CD14-positive monocyte (primary cell): ENCODE measurements at regions not wholly inside any gene's neighbourhood (a gene's known extent, or its start where the extent isn't known, plus 50 kb on each side); places are given as distances from the start of the nearest gene placed in this dataset.

Source experiments
- DNase-seq, 3 donors: peaks; one replicate each; pipeline ENCODE4 v3.0.0-alpha.2; 2011 to 2022
- H2AFZ ChIP-seq: 2 replicates; pipeline ENCODE4 v1.6.0; 2012; ENCODE audit warnings: mild to moderate bottlenecking, low read depth, low read length, inconsistent platforms; ENCODE audit not compliant: insufficient read depth, poor library complexity, severe bottlenecking
- H3K27ac ChIP-seq, 2 donors: 1 replicate in 1 of 2; 2 replicates in 1 of 2; pipeline ENCODE4 v1.5.1; 2012 to 2013; ENCODE audit warnings: low read length in 2 of 2, control low read depth in 1 of 2, inconsistent platforms in 1 of 2, low read depth in 1 of 2, mild to moderate bottlenecking in 1 of 2
- H3K27me3 ChIP-seq, 2 donors: one replicate each; pipeline versions ENCODE4 v1.6.0 to v1.6.1; 2011 to 2013; ENCODE audit warnings: low read length in 2 of 2; ENCODE audit not compliant: control insufficient read depth in 2 of 2, insufficient read depth in 2 of 2
- H3K36me3 ChIP-seq, 2 donors: replicated peaks in 1 of 2; 1 replicate in 1 of 2; 2 replicates in 1 of 2; pipeline versions ENCODE4 v1.5.1 to v1.6.1; 2012 to 2013; ENCODE audit warnings: low read length in 2 of 2, control low read depth in 1 of 2, inconsistent platforms in 1 of 2, mild to moderate bottlenecking in 1 of 2; ENCODE audit not compliant: insufficient read depth in 2 of 2, control insufficient read depth in 1 of 2
- H3K4me1 ChIP-seq, 2 donors: 1 replicate in 1 of 2; 2 replicates in 1 of 2; pipeline versions ENCODE4 v1.5.1 to v1.6.1; 2012 to 2013; ENCODE audit warnings: low read length in 2 of 2, control low read depth in 1 of 2, inconsistent platforms in 1 of 2, mild to moderate bottlenecking in 1 of 2, moderate library complexity in 1 of 2; ENCODE audit not compliant: insufficient read depth in 2 of 2, control insufficient read depth in 1 of 2
- H3K4me2 ChIP-seq: replicated peaks from 2 replicates; pipeline ENCODE3; 2012; ENCODE audit warnings: low read length, moderate library complexity, mild to moderate bottlenecking; ENCODE audit not compliant: poor library complexity, severe bottlenecking; ENCODE audit errors: extremely low read depth
- H3K4me3 ChIP-seq, 3 experiments: fragments of 200-600 bp in 1 of 3; sonication (generic) in 1 of 3; replicated peaks in 1 of 3; 1 replicate in 2 of 3; 2 replicates in 1 of 3; pipeline ENCODE4 v1.5.1; 2011 to 2013; ENCODE audit warnings: low read length in 3 of 3, mild to moderate bottlenecking in 3 of 3, control low read depth in 2 of 3, low read depth in 2 of 3, inconsistent platforms in 1 of 3, moderate library complexity in 1 of 3
- H3K79me2 ChIP-seq: 2 replicates; pipeline ENCODE4 v1.6.0; 2012; ENCODE audit warnings: mild to moderate bottlenecking, control low read depth, inconsistent platforms, low read length, moderate library complexity; ENCODE audit not compliant: insufficient read depth
- H3K9ac ChIP-seq: 2 replicates; pipeline ENCODE4 v1.6.0; 2017; ENCODE audit warnings: low read length, mild to moderate bottlenecking; ENCODE audit not compliant: insufficient read depth, poor library complexity, severe bottlenecking
- H3K9me3 ChIP-seq, 2 donors: replicated peaks in 1 of 2; 1 replicate in 1 of 2; 2 replicates in 1 of 2; pipeline versions ENCODE4 v1.5.1 to v1.6.1; 2012 to 2013; ENCODE audit warnings: low read length in 2 of 2, control low read depth in 1 of 2; ENCODE audit not compliant: control insufficient read depth in 1 of 2, insufficient read depth in 1 of 2
- H4K20me1 ChIP-seq: 2 replicates; pipeline ENCODE4 v1.6.0; 2012; ENCODE audit warnings: mild to moderate bottlenecking, low read length, control low read depth, moderate library complexity; ENCODE audit not compliant: insufficient read depth
- H3K27ac Mint-ChIP-seq, 7 donors: one replicate each; pipeline ENCODE4 v1.8.0; 2020; ENCODE audit warnings: mild to moderate bottlenecking in 7 of 7, mixed read lengths in 7 of 7, moderate library complexity in 6 of 7, inconsistent platforms in 2 of 7
- H3K27me3 Mint-ChIP-seq, 3 donors: one replicate each; pipeline ENCODE4 v1.8.0; 2021 to 2022; ENCODE audit warnings: low read depth in 3 of 3, mild to moderate bottlenecking in 3 of 3, mixed read lengths in 3 of 3, moderate library complexity in 3 of 3, inconsistent platforms in 1 of 3
- H3K36me3 Mint-ChIP-seq, 2 donors: one replicate each; pipeline ENCODE4 v1.8.0; 2020; ENCODE audit warnings: mixed read lengths in 2 of 2, inconsistent platforms in 1 of 2, mild to moderate bottlenecking in 1 of 2
- H3K4me1 Mint-ChIP-seq: one replicate; pipeline ENCODE4 v1.8.0; 2020; ENCODE audit warnings: mild to moderate bottlenecking, mixed read lengths
- H3K4me3 Mint-ChIP-seq, 2 donors: one replicate each; pipeline ENCODE4 v1.8.0; 2020; ENCODE audit warnings: mild to moderate bottlenecking in 2 of 2, mixed read lengths in 2 of 2, moderate library complexity in 1 of 2
- H3K9me3 Mint-ChIP-seq, 7 donors: one replicate each; pipeline ENCODE4 v1.8.0; 2020 to 2022; ENCODE audit warnings: mixed read lengths in 7 of 7, mild to moderate bottlenecking in 6 of 7, moderate library complexity in 6 of 7, inconsistent platforms in 2 of 7
- WGBS: methylation state at CpG from one replicate; pipeline ENCODE4 v1.1.5; 2013; ENCODE audit warnings: missing lambda C conversion rate; ENCODE audit not compliant: insufficient coverage; 5-methylcytosine and 5-hydroxymethylcytosine counted together
- intact Hi-C, 2 donors: fragments of 100-400 bp; cut with micrococcal nuclease; formaldehyde crosslinking; loops; one replicate each; pipeline versions ENCODE4 v1.15.0 to v1.15.1; 2023
- TF ChIP-seq, protein P1 (sequence below): fragments of 200-600 bp; IDR thresholded peaks from one replicate; pipeline ENCODE4 v1.8.0; 2022; ENCODE audit warnings: antibody characterized with exemption, mild to moderate bottlenecking

DNA sequence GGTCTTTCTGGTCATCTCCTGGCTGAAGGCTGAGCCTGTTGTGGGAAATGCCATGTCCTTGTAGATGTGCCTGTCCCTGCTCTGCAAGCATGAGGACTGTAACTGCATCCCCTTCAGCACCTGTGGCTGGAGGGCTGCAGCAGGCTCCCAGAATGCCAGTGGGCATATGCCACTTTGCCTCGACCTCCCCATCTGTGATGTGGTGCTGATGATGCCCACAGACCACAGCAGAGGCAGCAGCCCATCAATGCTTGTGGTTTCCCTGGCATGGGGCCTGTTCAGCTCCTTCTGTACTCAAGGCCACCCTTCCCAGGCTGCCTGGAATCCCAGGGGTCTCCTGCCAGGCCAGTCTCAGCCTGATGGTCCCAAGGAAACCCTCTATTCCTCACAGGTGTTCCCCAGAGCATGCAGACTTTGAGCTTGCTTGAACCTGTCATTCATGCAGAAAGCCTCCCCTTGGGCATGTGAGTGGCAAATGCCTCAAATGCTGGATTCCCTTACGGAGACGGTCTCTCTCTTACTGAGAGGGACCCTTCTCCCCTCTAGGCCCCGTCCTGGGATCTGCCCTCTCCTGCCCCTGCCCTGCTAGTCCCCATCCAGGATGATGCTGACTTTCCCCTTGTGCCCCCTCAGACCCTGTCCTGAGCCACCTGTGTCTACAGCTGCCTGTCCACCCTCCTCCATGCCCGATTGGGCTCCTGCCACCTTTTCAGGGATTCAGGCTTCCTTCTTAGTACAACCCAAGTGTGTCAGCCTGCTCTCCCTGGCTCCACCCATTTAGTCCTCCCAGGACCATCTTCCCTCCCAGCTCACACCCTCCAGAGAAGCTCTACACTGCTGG, 50.9 kb upstream of the ANTXRL start:
- no peak overlapping the region for H3K4me3 Mint-ChIP-seq
- TF ChIP-seq, protein P1, sequence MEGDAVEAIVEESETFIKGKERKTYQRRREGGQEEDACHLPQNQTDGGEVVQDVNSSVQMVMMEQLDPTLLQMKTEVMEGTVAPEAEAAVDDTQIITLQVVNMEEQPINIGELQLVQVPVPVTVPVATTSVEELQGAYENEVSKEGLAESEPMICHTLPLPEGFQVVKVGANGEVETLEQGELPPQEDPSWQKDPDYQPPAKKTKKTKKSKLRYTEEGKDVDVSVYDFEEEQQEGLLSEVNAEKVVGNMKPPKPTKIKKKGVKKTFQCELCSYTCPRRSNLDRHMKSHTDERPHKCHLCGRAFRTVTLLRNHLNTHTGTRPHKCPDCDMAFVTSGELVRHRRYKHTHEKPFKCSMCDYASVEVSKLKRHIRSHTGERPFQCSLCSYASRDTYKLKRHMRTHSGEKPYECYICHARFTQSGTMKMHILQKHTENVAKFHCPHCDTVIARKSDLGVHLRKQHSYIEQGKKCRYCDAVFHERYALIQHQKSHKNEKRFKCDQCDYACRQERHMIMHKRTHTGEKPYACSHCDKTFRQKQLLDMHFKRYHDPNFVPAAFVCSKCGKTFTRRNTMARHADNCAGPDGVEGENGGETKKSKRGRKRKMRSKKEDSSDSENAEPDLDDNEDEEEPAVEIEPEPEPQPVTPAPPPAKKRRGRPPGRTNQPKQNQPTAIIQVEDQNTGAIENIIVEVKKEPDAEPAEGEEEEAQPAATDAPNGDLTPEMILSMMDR: no peak
- H3K9ac ChIP-seq: no peak overlapping the region
- H3K27me3 Mint-ChIP-seq: peaks cover 1 to 4% (median 3%) of the 10 kb centered on the region in 3 donors
- no peaks in the 10 kb centered on the region for H3K4me1 ChIP-seq
- intact Hi-C loops: no loop called here
- no peak overlapping the region for H3K27ac ChIP-seq
- peaks cover 2% of the 10 kb centered on the region for H3K4me1 Mint-ChIP-seq
- no peaks in the 10 kb centered on the region for H3K36me3 ChIP-seq
- no peaks in the 10 kb centered on the region for H4K20me1 ChIP-seq
- DNase-seq: no peak
- peaks cover 0 to 4% of the 10 kb centered on the region in 2 donors for H3K9me3 ChIP-seq
- H3K79me2 ChIP-seq: no peaks in the 10 kb centered on the region
- no peaks in the 10 kb centered on the region for H3K27me3 ChIP-seq
- H3K27ac Mint-ChIP-seq: peak overlapping the region in 1 of 7 donors; percentile 22
- peaks cover 0 to 4% (median 0%) of the 10 kb centered on the region in 7 donors for H3K9me3 Mint-ChIP-seq
- no peaks in the 10 kb centered on the region for H3K36me3 Mint-ChIP-seq
- H3K4me3 ChIP-seq: no peak overlapping the region
- WGBS: 80% methylated on average over 5 of the region's 5 CpGs
- no peak overlapping the region for H3K4me2 ChIP-seq
- no peak overlapping the region for H2AFZ ChIP-seq

DNA sequence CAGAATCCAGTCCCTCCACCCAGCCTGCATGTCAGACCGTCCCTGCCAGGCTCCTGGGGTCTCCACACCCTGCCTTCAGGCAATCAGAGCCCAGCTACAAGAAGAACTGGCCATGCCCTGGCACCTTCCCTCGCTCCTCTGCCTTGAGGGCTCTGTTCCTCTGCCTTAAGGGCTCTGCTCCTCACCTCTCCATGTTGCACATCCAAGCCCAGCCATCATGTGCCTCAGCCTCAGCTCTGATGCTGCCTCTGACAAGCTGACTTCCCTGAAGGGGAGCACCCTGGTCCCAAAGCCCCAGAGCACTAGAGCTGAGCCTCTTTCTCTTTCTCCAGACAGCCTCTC, 50.3 kb upstream of the ANTXRL start:
- Mint-ChIP-seq H3K4me1 (peaks cover 2% of the 10 kb centered on the region), H3K4me3 (no peak overlapping the region), H3K27ac (no peak overlapping the region), H3K36me3 (no peaks in the 10 kb centered on the region), H3K9me3 (peaks cover 0 to 10% (median 5%) of the 10 kb centered on the region in 7 donors), H3K27me3 (peaks cover 1 to 4% (median 3%) of the 10 kb centered on the region in 3 donors)
- Histone ChIP-seq H3K4me3 (no peak overlapping the region), H3K9ac (no peak overlapping the region), H3K79me2 (no peaks in the 10 kb centered on the region), H3K4me1 (no peaks in the 10 kb centered on the region), H3K36me3 (no peaks in the 10 kb centered on the region), H3K4me2 (no peak overlapping the region), H3K27ac (no peak overlapping the region), H3K9me3 (peaks cover 0 to 8% of the 10 kb centered on the region in 2 donors), H3K27me3 (no peaks in the 10 kb centered on the region), H4K20me1 (no peaks in the 10 kb centered on the region), H2AFZ (no peak overlapping the region)
- TF ChIP-seq, protein P1: no peak
- WGBS: 95% methylated on average over 2 of the region's 2 CpGs
- intact Hi-C loops: no loop called here
- DNase-seq: no peak
